ENCODE measurements at regions not wholly inside any gene's neighbourhood (a gene's known extent, or its start where the extent isn't known, plus 50 kb on each side); places are given as distances from the start of the nearest gene placed in this dataset.

DNA sequence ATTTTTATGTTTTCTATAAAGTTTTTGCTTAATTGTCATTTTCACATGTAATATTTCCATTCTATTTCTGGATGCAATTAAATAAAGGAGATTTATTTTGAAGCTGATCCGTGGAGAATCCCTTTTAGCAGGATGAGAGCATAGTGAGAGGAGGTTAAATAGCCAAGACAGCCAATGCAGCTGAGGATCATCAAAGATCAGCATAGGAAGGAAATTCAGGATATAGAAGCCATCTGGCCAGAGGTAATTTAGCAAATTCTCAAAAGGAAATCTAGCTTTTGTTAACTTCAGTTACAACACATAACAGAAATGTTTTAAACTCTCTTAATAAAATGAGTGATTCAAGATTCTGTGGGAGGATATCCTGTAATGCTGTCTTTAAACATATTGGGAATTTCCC, 122.8 kb upstream of the PDE3A start:
- H3K4me1 ChIP-seq (replicated peaks), result no peaks in the 10 kb centered on the region
- H3K27ac ChIP-seq, result no peak overlapping the region
- DNase-seq (ENCODE audit: low read depth in 1 of 2, low spot score in 2 of 2), result no peak
- no peak overlapping the region for H3K4me3 ChIP-seq
- no peaks in the 10 kb centered on the region for H3K9me3 ChIP-seq (replicated peaks)
- no peaks in the 10 kb centered on the region for H3K36me3 ChIP-seq
- H3K27me3 ChIP-seq (replicated peaks), result no peaks in the 10 kb centered on the region

DNA sequence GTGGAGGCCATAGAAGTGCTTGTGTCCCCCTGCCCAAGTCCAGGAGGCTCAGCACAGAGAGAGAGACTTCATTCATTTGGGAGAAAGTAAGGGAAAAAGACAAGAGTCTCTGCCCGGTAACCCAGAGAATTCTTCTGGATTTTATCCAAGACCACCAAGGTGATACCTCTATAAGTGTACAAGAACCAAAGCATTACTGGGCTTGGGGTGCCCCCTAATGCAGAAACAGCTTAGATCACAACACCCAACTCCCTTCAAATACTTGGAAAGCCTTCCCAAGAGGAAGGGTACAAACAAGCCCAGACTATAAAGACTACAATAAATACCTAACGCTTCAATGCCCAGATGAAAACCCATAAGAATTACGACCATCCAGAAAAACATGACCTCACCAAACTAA, 119.7 kb upstream of the PDE3A start:
- no peaks in the 10 kb centered on the region for H3K9me3 ChIP-seq (replicated peaks)
- no peaks in the 10 kb centered on the region for H3K4me1 ChIP-seq (replicated peaks)
- H3K36me3 ChIP-seq, result no peaks in the 10 kb centered on the region
- no peak overlapping the region for H3K4me3 ChIP-seq
- H3K27me3 ChIP-seq (replicated peaks), result no peaks in the 10 kb centered on the region
- DNase-seq (ENCODE audit: low read depth in 1 of 2, low spot score in 2 of 2), result no peak
- H3K27ac ChIP-seq, result no peak overlapping the region

DNA sequence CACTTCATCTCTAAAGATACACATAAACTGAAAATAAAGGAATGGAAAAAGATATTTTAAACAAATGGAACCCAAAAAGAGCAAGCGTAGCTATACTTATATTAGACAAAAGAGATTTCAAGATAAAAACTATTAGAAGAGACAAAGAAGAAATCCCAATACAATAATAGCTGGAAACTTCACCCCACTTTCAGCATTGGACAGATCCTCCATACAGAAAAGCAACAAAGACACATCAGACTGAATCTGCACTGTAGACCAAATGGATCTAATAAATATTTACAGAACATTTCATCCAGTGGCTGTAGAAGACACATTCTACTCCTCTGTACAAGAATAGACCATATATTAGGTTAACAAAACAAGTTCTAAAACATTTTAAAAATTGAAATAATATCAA, 117.6 kb upstream of the PDE3A start:
- Histone ChIP-seq H3K27me3 (replicated peaks) (no peaks in the 10 kb centered on the region), H3K4me3 (no peak overlapping the region), H3K4me1 (replicated peaks) (no peaks in the 10 kb centered on the region), H3K36me3 (no peaks in the 10 kb centered on the region), H3K27ac (no peak overlapping the region), H3K9me3 (replicated peaks) (no peaks in the 10 kb centered on the region)
- DNase-seq (ENCODE audit: low read depth in 1 of 2, low spot score in 2 of 2), result no peak

DNA sequence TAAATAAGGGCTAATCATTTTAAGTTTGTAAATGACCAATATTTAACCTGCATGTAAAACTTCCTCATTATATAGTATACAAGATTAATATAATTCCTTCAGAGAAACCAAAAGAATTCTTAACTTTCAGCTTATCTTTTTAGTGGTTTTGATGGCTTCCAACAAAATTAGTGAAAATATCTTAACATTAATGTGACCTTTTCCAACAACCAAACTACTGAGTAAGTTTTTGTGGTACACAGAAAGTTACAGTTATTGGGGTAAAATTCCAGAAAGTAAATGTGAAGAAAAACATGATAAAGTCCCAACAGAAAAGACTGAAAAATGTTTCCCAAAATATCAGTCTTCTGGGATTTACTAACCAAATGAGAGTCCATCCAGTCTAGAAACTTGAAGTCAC, 111.0 kb upstream of the PDE3A start:
- no peaks in the 10 kb centered on the region for H3K27me3 ChIP-seq (replicated peaks)
- H3K9me3 ChIP-seq (replicated peaks), result no peaks in the 10 kb centered on the region
- H3K27ac ChIP-seq, result no peak overlapping the region
- H3K4me3 ChIP-seq, result no peak overlapping the region
- no peaks in the 10 kb centered on the region for H3K4me1 ChIP-seq (replicated peaks)
- no peak for DNase-seq (ENCODE audit: low read depth in 1 of 2, low spot score in 2 of 2)
- no peaks in the 10 kb centered on the region for H3K36me3 ChIP-seq

DNA sequence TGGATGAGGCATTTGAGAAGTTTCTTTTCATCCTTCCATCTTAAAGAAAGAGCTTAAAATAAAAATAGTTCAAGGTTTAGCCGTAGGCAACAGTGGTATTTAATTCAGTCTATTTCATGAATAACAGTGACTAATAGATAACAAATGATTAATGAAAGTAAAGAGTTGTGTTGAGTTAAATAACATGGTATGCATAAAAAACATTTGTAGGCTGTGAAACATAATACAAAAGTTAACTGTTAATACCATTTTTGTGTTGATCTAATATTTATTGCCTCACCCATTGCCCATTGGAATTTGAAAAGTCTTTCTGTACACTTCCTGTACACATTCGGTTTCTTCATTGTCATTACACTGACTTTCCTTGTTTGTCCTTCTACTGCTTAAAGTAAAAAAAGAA, 108.6 kb upstream of the PDE3A start:
- no peak for DNase-seq (ENCODE audit: low read depth in 1 of 2, low spot score in 2 of 2)
- Histone ChIP-seq H3K4me1 (replicated peaks) (no peaks in the 10 kb centered on the region), H3K27ac (no peak overlapping the region), H3K27me3 (replicated peaks) (no peaks in the 10 kb centered on the region), H3K4me3 (no peak overlapping the region), H3K36me3 (no peaks in the 10 kb centered on the region), H3K9me3 (replicated peaks) (no peaks in the 10 kb centered on the region)

DNA sequence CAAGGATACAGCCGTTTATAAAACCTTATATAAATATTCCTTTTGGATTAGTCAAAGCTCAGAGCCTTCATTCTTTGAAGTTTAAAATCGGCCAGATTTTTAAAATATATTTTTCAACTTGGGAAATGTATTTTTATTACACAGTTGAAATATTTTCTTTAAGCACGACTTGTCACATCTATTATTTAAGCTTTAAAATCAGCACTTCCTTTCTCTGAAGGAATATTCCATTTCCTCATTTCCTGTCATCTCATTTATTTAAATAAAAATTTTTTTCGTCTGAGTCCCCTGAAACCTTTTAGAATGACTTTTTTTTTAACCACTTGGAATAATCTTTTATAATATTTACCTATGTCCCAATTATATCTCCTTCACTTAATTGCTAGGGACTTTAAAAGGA, 107.5 kb upstream of the PDE3A start:
- Histone ChIP-seq H3K9me3 (replicated peaks) (no peaks in the 10 kb centered on the region), H3K4me1 (replicated peaks) (no peaks in the 10 kb centered on the region), H3K27ac (no peak overlapping the region), H3K36me3 (no peaks in the 10 kb centered on the region), H3K4me3 (no peak overlapping the region), H3K27me3 (replicated peaks) (no peaks in the 10 kb centered on the region)
- no peak for DNase-seq (ENCODE audit: low read depth in 1 of 2, low spot score in 2 of 2)

DNA sequence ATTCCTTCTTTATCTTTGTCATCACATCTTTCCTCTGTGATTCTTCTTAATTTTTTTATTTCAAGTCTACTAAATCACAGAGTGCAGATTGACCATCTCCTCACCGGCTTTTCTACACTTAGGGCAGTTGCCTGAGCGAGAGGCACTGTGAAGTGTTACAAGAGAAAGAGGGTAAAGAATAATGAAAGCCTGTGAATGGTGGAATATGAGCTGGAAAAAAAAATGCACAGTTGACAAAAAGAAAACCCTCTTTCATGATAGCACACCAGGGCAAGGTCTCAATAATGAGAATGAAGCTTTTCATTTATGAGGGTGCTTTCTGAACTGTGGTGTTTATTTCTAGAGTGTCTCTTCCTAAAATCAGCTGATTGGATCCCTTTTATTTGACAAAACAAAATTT, 106.2 kb upstream of the PDE3A start:
- no peaks in the 10 kb centered on the region for H3K36me3 ChIP-seq
- H3K4me3 ChIP-seq, result no peak overlapping the region
- H3K9me3 ChIP-seq (replicated peaks), result no peaks in the 10 kb centered on the region
- no peaks in the 10 kb centered on the region for H3K4me1 ChIP-seq (replicated peaks)
- H3K27me3 ChIP-seq (replicated peaks), result no peaks in the 10 kb centered on the region
- H3K27ac ChIP-seq, result no peak overlapping the region
- no peak for DNase-seq (ENCODE audit: low read depth in 1 of 2, low spot score in 2 of 2)

DNA sequence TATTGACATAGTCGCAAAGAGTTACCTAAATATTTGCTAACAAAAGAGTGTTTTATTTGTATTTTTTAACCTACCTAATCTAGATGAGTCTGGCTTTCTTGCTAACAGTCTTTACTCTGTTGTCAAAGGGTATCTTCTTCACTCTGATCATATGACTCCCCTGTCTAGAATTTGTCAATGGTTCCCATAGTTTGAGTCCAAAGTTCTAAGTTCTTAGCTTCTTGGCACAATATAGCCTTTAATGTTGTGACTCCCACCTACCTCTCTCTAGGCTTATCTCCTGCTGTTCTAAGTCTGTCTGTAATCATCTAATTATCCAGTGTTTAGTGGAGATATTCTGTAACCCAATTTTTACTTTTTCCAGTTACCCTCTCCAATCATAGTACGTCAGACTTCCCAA, 104.3 kb upstream of the PDE3A start:
- no peaks in the 10 kb centered on the region for H3K36me3 ChIP-seq
- H3K9me3 ChIP-seq (replicated peaks), result no peaks in the 10 kb centered on the region
- no peaks in the 10 kb centered on the region for H3K4me1 ChIP-seq (replicated peaks)
- no peak for DNase-seq (ENCODE audit: low read depth in 1 of 2, low spot score in 2 of 2)
- H3K27ac ChIP-seq, result no peak overlapping the region
- no peak overlapping the region for H3K4me3 ChIP-seq
- H3K27me3 ChIP-seq (replicated peaks), result no peaks in the 10 kb centered on the region

DNA sequence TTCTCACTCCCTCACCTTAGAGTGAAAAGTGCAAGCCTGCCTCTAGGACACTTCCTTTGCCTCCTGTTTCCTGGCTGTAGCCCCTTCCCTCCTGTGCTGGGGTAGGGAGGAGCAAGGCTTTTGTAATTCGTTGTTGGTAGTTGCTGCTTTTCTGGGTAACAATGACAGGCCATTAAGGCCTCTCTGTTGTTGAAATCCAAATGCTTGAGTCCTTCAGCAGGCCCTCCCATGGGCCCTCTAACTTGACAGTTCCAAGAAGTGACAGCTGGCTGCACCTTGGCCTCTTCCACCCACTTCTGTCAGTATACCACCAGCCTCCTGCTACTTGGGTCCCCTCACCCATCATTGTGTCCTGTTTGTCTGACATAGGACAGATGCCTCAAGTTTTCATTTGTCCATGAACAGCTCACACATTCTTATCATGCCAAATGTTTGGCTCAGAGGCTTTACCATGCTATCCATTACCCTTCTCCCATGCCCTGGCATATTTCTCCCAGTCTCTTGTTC, 103.7 kb upstream of the PDE3A start:
- no peak for DNase-seq (ENCODE audit: low read depth in 1 of 2, low spot score in 2 of 2)
- H3K4me3 ChIP-seq, result no peak overlapping the region
- H3K4me1 ChIP-seq (replicated peaks), result no peaks in the 10 kb centered on the region
- no peaks in the 10 kb centered on the region for H3K9me3 ChIP-seq (replicated peaks)
- H3K27ac ChIP-seq, result no peak overlapping the region
- no peaks in the 10 kb centered on the region for H3K27me3 ChIP-seq (replicated peaks)
- no peaks in the 10 kb centered on the region for H3K36me3 ChIP-seq

DNA sequence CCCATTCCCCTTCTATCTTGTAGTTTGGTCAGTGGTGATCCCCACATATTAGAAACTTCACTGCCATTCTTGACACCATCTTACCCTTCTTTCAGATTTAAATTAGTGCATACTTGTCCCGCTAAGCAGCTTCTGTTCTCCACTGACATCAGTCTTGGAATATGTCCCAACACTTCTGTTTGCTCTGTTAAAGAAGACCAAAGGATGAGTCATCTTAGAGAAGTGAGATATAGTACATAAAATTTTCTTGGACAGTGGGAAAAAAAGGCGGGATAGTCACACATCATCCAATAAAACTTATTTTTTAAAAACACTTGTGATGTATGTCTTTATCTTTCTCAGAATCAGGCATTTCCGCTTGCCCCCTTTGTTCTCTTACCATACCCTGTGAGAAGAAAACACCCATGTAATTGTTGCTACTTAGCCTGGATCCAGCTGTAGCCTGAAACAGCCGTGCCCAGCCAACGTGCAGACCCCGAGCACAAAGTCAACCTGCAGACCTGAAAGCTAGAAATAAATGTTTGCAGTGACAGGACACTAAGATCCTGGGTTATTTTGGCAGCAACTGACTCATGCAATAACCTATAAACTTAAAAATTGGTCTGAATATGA, 100.1 kb upstream of the PDE3A start:
- no peak for DNase-seq (ENCODE audit: low read depth in 1 of 2, low spot score in 2 of 2)
- no peak overlapping the region for H3K27ac ChIP-seq

DNA sequence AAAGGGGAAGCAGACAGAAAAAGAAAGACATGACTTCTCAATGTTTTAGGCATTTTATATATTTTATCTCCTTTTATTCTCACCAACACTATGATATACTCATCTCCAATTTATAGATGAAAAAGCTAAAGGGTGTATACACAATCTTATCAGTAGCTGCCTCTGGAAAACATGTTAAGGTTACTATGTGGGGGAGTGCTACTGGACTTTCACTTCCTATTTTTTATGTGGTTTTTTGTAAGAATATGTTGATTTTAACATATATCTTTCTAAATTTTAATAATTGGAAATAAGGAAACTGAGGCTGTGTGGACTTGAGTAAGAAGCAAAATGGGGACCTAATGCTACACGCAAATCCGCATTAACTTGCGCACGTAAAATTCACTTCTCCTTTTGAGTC, 99.6 kb upstream of the PDE3A start:
- H3K9me3 ChIP-seq (replicated peaks), result no peaks in the 10 kb centered on the region

More for the DNA sequence above, 100.1 kb upstream of the PDE3A start:
- Histone ChIP-seq H3K4me1 (replicated peaks) (no peaks in the 10 kb centered on the region), H3K27me3 (replicated peaks) (no peaks in the 10 kb centered on the region), H3K9me3 (replicated peaks) (no peaks in the 10 kb centered on the region), H3K4me3 (no peak overlapping the region), H3K36me3 (no peaks in the 10 kb centered on the region)

DNA sequence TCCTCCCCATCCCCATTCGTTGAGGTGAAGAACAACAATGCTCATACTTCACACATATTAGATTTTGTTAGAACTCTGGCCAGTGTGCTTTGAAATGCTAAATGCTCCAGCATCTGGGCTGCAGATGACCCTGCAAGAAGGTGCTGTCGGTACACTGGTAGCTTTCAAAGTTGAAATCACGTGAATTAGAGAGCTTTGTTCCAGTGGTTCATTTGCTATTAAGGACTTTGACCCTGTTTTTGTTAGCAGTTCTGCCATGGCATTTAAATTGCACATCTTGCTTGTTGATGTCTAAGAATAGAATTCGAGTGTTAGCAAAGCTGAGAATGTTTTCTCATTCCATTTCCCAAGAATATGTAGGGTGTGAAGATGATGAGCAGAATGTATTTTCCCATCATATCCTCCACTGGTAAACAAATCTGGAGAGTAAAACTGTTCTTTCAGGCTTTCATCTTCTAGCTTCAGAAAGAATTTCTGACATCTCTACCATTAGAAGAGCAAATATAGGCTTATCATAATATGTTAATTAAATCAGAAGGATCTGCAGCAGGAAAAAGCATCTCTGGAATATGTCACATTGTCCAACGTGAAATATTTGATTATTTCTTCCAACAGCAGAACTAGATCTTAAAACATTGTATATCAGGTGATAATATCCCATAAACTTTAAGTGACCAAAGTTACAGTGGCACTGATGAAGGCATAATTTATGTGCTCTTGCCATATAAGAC, 98.8 kb upstream of the PDE3A start:
- DNase-seq (ENCODE audit: low read depth in 1 of 2, low spot score in 2 of 2), result no peak
- Histone ChIP-seq H3K4me1 (replicated peaks) (no peaks in the 10 kb centered on the region), H3K4me3 (no peak overlapping the region), H3K9me3 (replicated peaks) (no peaks in the 10 kb centered on the region), H3K27me3 (replicated peaks) (no peaks in the 10 kb centered on the region), H3K27ac (no peak overlapping the region), H3K36me3 (no peaks in the 10 kb centered on the region)

More for the DNA sequence above, 99.6 kb upstream of the PDE3A start:
- no peak overlapping the region for H3K27ac ChIP-seq
- H3K4me3 ChIP-seq, result no peak overlapping the region
- DNase-seq (ENCODE audit: low read depth in 1 of 2, low spot score in 2 of 2), result no peak
- no peaks in the 10 kb centered on the region for H3K4me1 ChIP-seq (replicated peaks)
- H3K27me3 ChIP-seq (replicated peaks), result no peaks in the 10 kb centered on the region
- H3K36me3 ChIP-seq, result no peaks in the 10 kb centered on the region

DNA sequence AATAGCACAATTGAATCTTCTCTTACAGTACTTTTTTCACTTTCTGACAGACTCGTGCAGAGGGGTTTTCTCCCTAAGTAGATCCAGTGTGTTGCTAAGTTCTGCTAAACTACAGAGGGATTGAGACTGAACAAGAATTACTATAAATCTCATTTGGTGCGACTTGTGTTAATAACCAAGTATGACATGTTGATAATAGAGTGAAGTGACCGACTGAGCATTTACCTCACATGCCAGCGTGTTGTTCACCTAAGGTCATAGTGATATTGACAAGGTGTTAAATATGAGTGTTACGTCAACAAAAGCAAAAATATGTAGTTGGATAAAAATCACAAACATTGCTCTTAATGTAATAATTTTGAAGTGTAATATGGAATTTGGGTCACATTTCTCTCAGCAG, 97.8 kb upstream of the PDE3A start:
- Histone ChIP-seq H3K9me3 (replicated peaks) (no peaks in the 10 kb centered on the region), H3K27me3 (replicated peaks) (no peaks in the 10 kb centered on the region), H3K36me3 (no peaks in the 10 kb centered on the region), H3K27ac (no peak overlapping the region), H3K4me3 (no peak overlapping the region), H3K4me1 (replicated peaks) (no peaks in the 10 kb centered on the region)
- no peak for DNase-seq (ENCODE audit: low read depth in 1 of 2, low spot score in 2 of 2)

DNA sequence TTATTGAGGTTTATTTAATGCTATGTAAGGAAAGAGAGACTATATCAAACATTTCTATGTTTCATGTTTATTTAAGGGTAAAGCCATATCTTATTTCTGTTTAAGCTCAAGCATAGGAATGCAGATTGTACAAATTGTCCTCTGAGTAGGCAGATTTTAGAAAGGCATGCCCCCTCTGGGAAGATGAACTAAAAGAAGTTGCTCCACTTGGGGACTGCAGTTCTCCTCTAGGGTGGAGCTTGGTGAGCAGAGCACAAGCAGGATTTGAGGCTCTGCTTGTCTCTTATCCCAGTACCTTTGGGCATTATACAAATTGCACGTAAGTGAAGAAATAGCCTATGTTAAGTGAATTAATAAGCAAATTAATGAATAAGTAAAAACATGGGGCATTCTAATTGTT, 96.2 kb upstream of the PDE3A start:
- DNase-seq (ENCODE audit: low read depth in 1 of 2, low spot score in 2 of 2), result no peak
- Histone ChIP-seq H3K4me3 (no peak overlapping the region), H3K27ac (no peak overlapping the region), H3K27me3 (replicated peaks) (no peaks in the 10 kb centered on the region), H3K36me3 (no peaks in the 10 kb centered on the region), H3K4me1 (replicated peaks) (no peaks in the 10 kb centered on the region), H3K9me3 (replicated peaks) (no peaks in the 10 kb centered on the region)

DNA sequence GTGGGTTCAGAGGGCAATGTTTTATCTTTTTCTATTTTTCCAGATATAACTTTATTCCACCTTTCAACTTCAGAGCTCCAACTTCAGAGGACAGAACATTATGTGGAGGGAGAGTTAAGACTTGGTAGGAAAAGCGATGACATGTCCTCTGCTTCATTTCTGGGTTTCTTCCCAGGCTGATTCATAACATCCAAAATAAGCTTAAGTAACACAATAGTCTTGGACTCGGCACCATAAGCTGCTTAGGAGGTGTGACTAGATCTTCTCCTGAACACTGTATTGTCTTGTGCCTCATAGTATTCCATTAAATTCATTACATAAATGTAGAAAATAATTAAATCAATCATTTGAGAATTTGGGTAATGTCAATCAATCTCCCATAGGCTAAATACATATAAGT, 95.5 kb upstream of the PDE3A start:
- no peaks in the 10 kb centered on the region for H3K27me3 ChIP-seq (replicated peaks)
- no peak for DNase-seq (ENCODE audit: low read depth in 1 of 2, low spot score in 2 of 2)

More for the DNA sequence above, 95.5 kb upstream of the PDE3A start:
- Histone ChIP-seq H3K4me1 (replicated peaks) (no peaks in the 10 kb centered on the region), H3K4me3 (no peak overlapping the region), H3K9me3 (replicated peaks) (no peaks in the 10 kb centered on the region), H3K27ac (no peak overlapping the region), H3K36me3 (no peaks in the 10 kb centered on the region)
